ENCODE measurements at regions not wholly inside any gene's neighbourhood (a gene's known extent, or its start where the extent isn't known, plus 50 kb on each side); places are given as distances from the start of the nearest gene placed in this dataset.
"Not testable (repeated sequence)": the region's sequence is repeated elsewhere in the genome, so short reads cannot be mapped to it uniquely, and the experiment has no call there.

GRCh38 chr13:90734497-90734896 is 613.0 kb upstream of the MIR17HG start:
- H3K36me3 ChIP-seq (ENCODE audit: control insufficient read depth, insufficient read depth, low read length); CTCF ChIA-PET (ENCODE audit: low intra/inter-chr PET ratio); H3K4me2 ChIP-seq (ENCODE audit: insufficient read depth, low read length); DNase-seq (ENCODE audit: extremely low read depth in 1 of 4, low spot score in 3 of 4); H3K79me2 ChIP-seq (ENCODE audit: control insufficient read depth, insufficient read depth, low read length); BruUV-seq (replicated peaks); H3K9ac ChIP-seq (ENCODE audit: insufficient read depth in 1 of 2, low read depth in 2 of 2, low read length in 2 of 2); FAIRE-seq; in situ Hi-C loops (cut with MboI); H3K27ac ChIP-seq (ENCODE audit: extremely low read depth, low read depth, low read length); H3K27me3 ChIP-seq (ENCODE audit: control insufficient read depth in 2 of 2, insufficient read depth in 2 of 2, low read length in 2 of 2); H3K9me1 ChIP-seq (ENCODE audit: control insufficient read depth, insufficient read depth, low read length); intact Hi-C loops (cut with micrococcal nuclease); H3K4me1 ChIP-seq (replicated peaks in 1 of 2; ENCODE audit: control insufficient read depth in 2 of 2, insufficient read depth in 2 of 2, low read length in 2 of 2); H3K9me3 ChIP-seq (replicated peaks; ENCODE audit: control insufficient read depth, insufficient read depth, low read depth, low read length); H4K20me1 ChIP-seq (replicated peaks; ENCODE audit: control insufficient read depth, insufficient read depth, low read length); ATAC-seq; H3K4me3 ChIP-seq; POLR2A ChIA-PET; H2AFZ ChIP-seq (ENCODE audit: low read depth, low read length): not testable (repeated sequence)
- TF ChIP-seq KLF1 (tag; IDR thresholded peaks at IDR 0.05) = 0 out of 2 replicates have a peak, but pooled peaks have one; percentile 5
- peak; percentile 76 for TF ChIP-seq ZNF146 (CRISPR knock-in tag; IDR thresholded peaks at IDR 0.05; ENCODE audit: unreplicated experiment)
- 0 out of 4 replicates have a peak, but pooled peaks of 1 of the 2 experiments have one; percentile 8 for TF ChIP-seq KDM1A (IDR thresholded peaks at IDR 0.05)
- TF ChIP-seq RBM25 (IDR thresholded peaks at IDR 0.05; ENCODE audit: low read depth, low read length, severe bottlenecking) = peak; percentile 55
- 0 out of 2 replicates have a peak, but pooled peaks have one; percentile 23 for TF ChIP-seq DIDO1 (tag; IDR thresholded peaks at IDR 0.05; ENCODE audit: low read depth)

GRCh38 chr13:90738881-90739280 is 608.6 kb upstream of the MIR17HG start:
- H3K27me3 ChIP-seq (ENCODE audit: control insufficient read depth in 2 of 2, insufficient read depth in 2 of 2, low read length in 2 of 2) = no peaks in the 10 kb centered on the region
- no peaks in the 10 kb centered on the region for H3K36me3 ChIP-seq (ENCODE audit: control insufficient read depth, insufficient read depth, low read length)
- no peaks in the 10 kb centered on the region for H4K20me1 ChIP-seq (replicated peaks; ENCODE audit: control insufficient read depth, insufficient read depth, low read length)
- H3K4me3 ChIP-seq = no peak overlapping the region
- no peak overlapping the region for H3K4me2 ChIP-seq (ENCODE audit: insufficient read depth, low read length)
- ChIA-PET CTCF (ENCODE audit: low intra/inter-chr PET ratio) (no interaction called here), POLR2A (no interaction called here)
- H3K9ac ChIP-seq (ENCODE audit: insufficient read depth in 1 of 2, low read depth in 2 of 2, low read length in 2 of 2) = no peak overlapping the region
- FAIRE-seq (no peak), DNase-seq (ENCODE audit: extremely low read depth in 1 of 4, low spot score in 3 of 4) (no peak), ATAC-seq (no peak; the same call in 1 of the 3 replicates)
- no TSS peak for BruUV-seq (replicated peaks)
- no peaks in the 10 kb centered on the region for H3K4me1 ChIP-seq (replicated peaks in 1 of 2; ENCODE audit: control insufficient read depth in 2 of 2, insufficient read depth in 2 of 2, low read length in 2 of 2)
- H3K79me2 ChIP-seq (ENCODE audit: control insufficient read depth, insufficient read depth, low read length) = no peaks in the 10 kb centered on the region
- H3K9me1 ChIP-seq (ENCODE audit: control insufficient read depth, insufficient read depth, low read length) = no peaks in the 10 kb centered on the region
- no peak overlapping the region for H2AFZ ChIP-seq (ENCODE audit: low read depth, low read length)
- H3K27ac ChIP-seq (ENCODE audit: extremely low read depth, low read depth, low read length) = no peak overlapping the region
- intact Hi-C loops (cut with micrococcal nuclease) = no loop called here
- in situ Hi-C loops (cut with MboI) = no loop called here
- no peaks in the 10 kb centered on the region; the same call in 1 of the 2 replicates for H3K9me3 ChIP-seq (replicated peaks; ENCODE audit: control insufficient read depth, insufficient read depth, low read depth, low read length)
- TF ChIP-seq SAP30 (IDR thresholded peaks at IDR 0.05; ENCODE audit: borderline replicate concordance, insufficient read depth, low read depth, low read length, poor library complexity, severe bottlenecking) (no peak), HDAC6 (IDR thresholded peaks at IDR 0.05; ENCODE audit: low read depth, low read length) (no peak), E2F8 (IDR thresholded peaks at IDR 0.05; ENCODE audit: low read depth, partially characterized antibody) (no peak), OTX1 (CRISPR knock-in tag; IDR thresholded peaks at IDR 0.05) (no peak), ELK3 (CRISPR knock-in tag; IDR thresholded peaks at IDR 0.05) (no peak)
- TF ChIP-seq, protein P1, sequence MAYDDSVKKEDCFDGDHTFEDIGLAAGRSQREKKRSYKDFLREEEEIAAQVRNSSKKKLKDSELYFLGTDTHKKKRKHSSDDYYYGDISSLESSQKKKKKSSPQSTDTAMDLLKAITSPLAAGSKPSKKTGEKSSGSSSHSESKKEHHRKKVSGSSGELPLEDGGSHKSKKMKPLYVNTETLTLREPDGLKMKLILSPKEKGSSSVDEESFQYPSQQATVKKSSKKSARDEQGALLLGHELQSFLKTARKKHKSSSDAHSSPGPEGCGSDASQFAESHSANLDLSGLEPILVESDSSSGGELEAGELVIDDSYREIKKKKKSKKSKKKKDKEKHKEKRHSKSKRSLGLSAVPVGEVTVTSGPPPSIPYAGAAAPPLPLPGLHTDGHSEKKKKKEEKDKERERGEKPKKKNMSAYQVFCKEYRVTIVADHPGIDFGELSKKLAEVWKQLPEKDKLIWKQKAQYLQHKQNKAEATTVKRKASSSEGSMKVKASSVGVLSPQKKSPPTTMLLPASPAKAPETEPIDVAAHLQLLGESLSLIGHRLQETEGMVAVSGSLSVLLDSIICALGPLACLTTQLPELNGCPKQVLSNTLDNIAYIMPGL (CRISPR knock-in tag; IDR thresholded peaks at IDR 0.05) = no peak

All from K562 (cell line).